ENCODE measurements at regions not wholly inside any gene's neighbourhood (a gene's known extent, or its start where the extent isn't known, plus 50 kb on each side); places are given as distances from the start of the nearest gene placed in this dataset.
"Not testable (repeated sequence)": the region's sequence is repeated elsewhere in the genome, so short reads cannot be mapped to it uniquely, and the experiment has no call there.

DNA sequence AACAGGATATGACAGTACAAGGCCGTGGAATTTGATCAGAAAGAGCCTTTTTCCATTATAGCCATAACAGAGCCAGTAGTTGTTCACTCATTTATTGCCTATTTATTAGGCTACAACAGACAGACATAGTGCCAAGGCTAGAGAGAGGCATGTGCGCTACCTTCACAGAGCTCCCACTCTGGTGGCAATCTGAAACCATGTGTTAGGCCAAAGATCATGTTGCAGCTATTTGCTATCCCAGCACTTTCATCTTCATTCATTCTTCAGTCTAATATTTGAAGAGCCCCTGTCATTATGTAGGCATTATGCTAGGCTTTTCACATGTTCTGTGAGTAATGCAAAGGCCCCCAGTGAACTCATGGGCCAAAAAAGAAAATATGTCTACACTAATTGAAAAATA lies 404.8 kb downstream of the IGSF11 start:
- DNase-seq = no peak

DNA sequence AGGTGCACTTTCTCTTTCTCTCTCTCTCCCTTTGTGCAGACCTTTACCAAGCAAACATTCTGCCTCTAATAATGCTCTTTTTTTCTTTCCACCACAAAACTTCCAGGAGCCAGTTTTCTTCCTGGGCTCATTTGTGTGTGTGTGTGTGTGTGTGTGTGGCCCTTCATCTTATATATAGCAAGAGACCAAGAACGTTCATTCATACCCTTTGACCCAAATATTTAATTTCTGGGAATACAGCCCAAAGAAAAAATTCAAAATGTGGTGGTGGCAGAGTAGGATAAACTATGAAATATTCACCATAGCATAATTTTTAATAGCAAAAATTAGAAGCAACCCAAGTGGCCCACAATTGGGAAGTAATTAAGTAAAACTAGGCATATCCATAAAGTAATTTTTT lies 398.9 kb downstream of the IGSF11 start:
- no peak for DNase-seq

DNA sequence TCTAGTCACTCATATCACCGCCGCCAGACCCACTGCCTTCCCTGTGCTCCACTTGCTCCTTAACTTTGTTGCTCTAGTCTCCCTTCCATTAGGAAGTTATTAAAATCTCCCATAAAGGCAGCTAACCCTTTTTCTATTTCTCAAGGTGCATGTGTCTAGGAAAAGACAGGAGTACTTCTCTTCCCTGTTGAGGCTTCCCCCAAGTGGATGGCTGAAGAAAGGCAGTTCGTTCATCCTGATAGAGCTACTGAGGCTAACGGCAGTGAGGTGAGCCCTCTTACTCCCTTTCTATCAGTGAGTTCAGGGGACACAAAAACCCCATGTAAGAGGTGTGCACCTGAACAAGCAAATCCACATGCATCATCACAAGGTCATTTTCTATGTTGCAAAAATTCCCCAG lies 397.8 kb downstream of the IGSF11 start:
- peak in 1 of 3 experiments; percentile 12 for DNase-seq

DNA sequence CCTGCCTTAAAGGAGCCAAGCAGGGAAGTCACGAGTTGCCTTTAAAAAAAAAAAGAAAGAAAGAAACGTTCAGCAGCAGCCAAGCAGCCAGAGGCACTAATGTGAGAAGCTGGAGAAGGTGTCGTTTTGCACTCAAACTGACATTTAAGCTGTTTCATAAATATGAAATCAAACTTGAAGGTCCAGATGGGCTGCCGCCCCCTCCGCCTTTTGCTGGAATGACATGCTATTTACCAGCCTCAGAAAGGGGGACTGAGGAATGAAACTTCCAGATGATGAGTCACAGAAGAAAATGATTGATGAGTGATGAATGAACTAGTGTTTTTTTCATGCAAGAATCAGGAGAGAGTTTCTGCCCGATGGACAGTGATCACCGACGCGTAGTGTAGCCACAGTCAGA lies 396.8 kb downstream of the IGSF11 start:
- no peak for DNase-seq

DNA sequence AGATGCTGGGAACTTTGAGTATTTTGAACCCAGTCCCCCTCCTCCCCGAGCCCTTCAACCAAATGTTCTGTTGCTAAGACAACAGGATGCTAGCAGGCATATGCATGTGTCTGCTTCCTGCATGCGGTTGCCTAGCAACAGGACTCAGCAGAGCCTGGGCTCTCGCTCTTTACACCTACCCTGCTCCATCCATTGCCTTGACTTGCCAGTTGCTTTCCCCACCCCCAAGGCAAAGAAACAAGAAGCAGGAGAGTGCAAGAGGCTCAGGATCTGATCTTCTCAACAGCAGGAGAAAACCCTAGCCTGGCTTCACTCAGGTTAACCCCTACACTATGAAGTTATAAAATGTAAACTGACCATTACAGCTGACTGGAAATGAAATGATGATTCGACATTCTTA lies 393.0 kb downstream of the IGSF11 start:
- peak; percentile 34 to 98 (median 88) for DNase-seq

DNA sequence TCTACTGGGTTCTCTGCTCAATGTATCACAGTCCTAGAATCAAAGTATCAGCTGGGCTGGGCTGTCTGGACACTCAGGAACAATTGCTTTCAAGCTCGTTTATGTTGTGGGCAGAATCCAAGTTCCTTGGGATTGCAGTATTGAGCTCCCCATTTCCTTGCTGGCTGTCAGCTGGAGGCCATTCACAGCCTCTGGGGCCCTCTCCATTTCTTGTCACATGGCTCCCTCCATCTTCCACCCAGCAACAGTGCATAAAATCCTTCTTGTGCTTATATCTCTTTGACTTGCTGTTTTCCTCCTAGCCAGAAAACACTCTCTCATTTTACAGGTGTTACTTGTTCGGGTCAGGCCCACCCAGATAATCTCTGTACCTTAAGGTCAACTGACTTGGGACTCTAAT lies 363.5 kb downstream of the IGSF11 start:
- peak in 1 of 3 experiments; percentile 38 for DNase-seq

DNA sequence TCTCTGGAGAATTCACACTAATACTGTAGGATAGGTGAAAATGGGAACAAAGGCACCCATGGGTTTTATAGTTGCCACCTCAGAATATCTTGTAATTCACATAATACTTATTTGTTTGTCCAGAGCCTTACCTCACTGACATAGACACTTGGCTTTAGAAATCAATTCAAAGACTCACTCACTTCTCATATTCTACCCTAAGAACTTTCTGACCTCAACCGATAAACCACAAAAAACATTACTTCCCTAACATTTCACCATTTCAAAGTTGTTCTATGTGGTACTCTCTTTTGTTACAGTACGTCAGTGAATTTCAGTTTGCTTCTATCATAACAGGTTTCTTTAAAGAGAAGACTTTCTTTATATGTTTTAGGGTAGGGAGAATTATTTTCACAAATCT lies 359.3 kb downstream of the IGSF11 start:
- DNase-seq = no peak

DNA sequence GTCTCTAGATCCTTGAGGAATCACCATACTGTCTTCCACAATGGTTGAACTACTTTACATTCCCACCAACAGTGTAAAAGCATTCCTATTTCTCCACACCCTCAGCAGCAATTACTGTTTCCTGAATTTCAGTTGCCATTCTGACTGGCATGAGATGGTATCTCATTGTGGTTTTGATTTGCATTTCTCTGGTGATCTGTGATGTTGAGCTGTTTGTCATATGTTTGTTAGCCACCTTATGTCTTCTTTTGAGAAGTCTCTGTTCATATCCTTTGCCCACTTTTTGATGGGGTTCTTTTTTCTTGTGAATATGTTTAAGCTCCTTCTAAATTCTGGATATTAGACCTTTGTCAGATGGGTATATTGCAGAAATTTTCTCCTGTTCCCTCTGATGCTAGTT lies 356.0 kb downstream of the IGSF11 start:
- not testable (repeated sequence) for DNase-seq

DNA sequence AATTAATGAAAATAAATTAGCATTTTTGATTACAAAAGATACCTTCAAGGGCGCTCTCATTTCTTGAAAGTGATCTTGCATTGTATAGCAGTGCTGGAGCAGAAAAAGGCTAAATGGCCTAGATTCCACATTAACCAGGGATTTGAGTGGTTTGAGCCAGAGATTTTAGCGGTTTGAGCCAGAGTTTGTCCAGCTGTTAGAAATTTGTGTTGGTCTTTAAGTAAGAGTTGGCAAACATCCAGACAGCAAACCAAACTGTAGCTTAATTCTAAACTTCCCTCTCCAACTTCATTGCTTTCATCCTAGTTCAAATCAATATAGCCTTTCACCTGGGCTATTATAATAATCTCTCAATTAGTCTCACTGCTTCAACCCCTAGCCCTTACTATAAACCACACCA lies 351.7 kb downstream of the IGSF11 start:
- no peak for DNase-seq

DNA sequence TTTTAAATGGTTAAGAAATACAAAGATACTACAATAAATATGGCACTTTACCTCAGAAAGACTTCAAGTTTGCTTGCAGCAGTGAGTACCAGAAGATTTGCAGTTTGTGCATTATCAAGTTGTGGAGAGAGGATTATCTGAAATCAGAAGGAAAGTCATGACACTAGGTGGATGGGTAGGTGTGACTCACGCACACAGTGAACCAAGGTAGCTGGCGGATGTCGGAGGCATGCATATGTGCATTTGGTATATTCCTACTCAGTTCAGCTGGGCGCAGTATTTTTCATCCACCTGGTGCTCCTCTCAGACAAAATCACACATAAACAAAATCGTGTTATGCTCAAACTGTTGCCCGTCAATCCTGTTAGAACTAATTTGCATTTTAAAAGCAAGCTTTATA lies 351.0 kb downstream of the IGSF11 start:
- no peak for DNase-seq

DNA sequence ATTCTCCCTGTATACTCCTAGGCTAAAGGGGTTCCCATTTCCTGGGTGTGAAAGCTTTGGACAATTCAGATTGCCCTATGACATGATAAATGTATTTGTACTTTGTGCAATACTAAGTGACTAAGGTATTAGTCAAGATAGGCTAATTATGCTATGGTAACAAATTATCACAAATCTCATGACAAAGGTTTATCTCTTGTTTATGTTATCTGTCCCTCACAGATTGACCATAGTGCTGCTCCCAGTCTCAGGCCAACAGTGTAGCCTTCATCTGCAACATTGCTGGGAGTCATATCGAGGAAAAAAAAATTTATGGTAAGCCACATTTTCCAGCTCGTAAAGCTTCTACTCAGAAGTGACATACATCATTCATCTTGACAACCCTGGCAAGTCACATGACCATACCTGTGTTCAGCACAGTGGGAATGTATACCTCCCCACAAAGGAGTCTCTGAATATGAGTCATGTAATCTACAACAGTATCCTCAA lies 346.2 kb downstream of the IGSF11 start:
- peak in 2 of 3 experiments; percentile 35 to 68 for DNase-seq

DNA sequence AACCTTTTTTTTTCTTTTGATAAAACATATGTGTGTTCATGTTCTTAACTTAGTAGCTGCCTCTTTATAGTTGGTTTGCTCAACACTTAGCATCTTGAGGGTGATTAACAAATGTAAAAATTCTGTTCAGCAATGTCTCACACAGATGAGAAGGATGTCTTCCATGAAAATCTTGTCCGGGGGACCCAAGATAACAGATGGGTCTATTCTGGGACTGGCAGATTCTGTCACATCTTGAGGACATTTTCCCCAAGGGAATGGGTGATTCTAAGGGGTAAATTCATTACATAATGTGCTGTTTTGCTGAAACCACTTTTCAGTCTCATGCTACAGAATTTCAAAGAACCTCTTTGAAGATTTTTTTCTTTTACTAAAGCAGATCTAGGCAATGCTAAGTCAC lies 342.2 kb downstream of the IGSF11 start:
- DNase-seq = no peak

DNA sequence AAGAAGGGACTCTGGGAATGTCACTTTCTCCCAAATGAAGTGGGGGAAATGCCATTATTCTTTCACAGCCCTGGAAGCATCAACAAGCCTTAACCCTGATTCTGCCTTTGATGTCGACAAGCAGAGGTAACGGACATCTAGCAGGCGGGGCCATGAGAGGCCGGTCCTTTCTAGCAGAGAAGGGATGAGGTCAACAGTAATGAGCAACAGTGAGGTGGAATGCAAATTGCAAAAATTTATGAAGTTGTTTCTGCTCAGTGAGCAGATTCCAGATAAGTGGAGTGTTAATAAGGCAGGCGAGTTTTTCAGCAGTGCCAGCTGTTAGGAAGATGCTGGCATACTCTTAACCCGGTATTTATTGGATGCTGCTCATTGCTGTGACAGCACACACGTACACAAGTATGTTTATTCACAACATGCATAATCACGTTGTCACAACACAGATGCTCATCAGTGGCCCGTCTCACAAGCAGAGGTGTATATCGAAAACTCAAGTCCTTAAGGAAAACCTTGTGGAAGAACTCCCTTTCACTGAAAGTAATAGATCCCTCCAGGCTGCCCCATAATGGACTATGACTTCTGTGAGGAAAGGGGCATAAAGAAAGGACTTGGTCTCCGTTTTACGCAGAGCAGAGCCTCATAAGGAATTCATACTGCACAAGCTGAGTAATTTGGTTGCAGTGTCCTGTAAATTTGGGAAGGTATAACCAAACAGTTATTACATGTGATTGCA lies 329.0 kb downstream of the IGSF11 start:
- DNase-seq = no peak

DNA sequence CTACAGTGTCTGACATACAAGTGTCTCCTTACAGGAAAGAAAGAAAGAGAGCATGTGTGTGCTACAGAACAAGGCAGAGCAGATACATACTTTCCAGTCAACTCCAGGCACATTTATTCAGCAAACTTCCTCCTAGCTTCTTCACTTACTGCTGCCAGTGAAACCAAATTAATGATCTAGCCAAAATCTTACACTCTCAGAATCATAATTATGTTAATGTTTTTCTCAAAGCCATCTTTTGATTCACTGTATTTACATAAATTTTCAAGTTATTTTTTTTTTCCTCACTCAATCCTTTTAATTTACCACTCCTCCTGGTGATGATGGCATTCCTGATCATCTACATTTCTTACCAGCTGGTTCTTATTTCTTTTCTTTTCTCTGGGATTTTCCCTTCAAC lies 326.7 kb downstream of the IGSF11 start:
- no peak for DNase-seq

DNA sequence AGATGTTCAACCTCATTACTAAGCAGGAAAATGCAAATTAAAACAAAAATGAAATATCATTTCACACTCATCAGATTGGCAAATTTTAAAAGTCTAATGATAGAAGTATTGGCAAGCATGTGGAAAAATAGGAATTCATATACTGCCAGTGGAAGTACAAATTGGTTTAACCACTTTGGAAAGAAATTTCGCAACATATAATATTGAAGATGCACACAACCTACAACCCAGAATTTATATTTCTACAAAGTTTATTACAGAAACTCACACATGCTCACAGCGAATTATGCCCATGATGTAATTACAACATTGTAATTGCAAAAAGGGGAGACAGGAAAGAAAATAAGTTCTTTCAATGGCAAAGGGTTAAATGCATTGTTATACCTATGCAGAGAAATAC lies 324.1 kb downstream of the IGSF11 start:
- DNase-seq = no peak

DNA sequence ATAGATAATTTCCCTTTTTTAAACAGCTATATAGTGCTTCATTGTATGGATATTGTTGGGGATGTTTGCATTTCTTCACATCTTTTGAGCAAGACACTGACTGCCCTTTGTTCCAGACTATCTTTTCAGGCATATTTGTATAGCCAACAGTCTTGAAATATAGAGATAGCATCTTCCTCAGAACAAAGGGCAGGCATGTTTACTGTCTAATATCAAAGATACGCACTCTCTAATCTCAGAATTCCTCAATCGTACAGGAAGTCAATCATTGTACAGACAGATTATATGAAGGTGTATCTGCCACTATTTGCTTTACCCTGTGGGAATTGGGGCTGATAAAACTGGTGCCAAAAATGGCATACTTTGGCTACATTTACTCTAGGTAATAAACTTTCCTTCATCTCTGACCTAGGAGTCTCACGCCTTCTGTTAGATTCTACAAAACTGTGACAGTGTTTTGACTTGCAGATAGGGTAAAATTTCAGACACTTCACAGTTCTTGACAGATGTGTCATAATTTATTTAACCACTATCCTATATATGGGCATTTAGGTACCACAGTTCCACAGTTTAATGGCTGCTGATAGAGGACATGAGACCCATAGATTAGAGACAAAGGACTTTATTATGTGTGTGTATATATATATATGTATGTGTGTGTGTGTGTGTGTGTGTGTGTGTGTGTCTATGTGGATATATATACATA lies 321.0 kb downstream of the IGSF11 start:
- no peak for DNase-seq

DNA sequence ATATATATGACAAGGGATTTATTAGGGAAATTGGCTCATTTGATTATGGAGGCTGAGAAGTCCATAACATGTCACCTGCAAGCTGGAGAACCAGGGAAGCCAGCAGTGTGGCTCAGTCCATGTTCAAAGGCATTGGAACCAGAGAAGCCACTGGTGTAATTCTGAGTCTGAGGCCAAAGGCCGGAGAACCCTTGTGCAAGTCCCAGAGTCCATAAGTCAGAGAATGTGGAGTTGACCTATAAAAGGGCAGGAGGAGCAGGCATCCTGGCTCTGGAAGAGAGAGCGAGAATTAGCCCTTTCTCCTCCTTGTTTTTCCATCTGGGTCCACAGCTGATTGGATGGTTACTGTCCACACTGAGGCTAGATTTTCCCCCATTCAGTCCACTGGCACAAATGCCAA lies 319.8 kb downstream of the IGSF11 start:
- DNase-seq = no peak

DNA sequence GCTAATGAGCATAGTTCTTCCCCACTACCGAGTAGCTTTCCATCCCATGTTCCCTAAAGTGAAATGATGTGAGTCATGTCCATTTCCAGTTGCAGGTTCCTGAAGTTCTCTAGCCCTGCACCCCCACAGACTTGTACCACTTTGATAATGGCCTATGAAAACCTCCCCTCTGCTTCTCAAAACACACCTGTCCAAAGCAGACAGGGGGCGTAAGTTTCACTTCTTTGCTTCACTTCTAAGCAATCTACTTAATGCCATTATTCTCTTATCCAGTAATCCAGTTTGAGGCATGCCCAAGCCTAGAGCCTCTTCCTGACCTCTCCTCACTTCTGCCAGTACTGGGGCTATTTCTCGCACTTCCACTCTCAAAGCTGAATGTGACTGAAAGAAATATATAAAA lies 305.1 kb downstream of the IGSF11 start:
- no peak for DNase-seq

DNA sequence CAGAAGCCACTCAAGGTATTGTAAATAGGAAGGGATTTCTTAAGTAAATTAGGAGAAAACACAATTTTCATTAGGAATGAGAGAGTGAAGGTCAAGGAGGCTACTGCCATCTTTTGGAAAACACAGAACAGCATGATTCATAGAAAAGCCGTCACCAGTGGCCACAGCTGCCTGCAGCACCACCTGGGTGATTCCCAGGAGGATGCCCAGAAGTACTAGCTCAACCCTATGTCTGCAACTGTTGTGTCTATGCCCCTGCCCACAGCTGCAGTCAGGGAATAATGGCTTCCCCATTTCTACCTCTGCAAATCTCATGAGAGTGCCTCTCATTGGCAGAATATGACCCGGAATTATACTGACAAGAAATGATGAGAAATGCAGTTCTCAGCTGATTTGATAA lies 300.0 kb downstream of the IGSF11 start:
- peak in 1 of 3 experiments; percentile 6 for DNase-seq

DNA sequence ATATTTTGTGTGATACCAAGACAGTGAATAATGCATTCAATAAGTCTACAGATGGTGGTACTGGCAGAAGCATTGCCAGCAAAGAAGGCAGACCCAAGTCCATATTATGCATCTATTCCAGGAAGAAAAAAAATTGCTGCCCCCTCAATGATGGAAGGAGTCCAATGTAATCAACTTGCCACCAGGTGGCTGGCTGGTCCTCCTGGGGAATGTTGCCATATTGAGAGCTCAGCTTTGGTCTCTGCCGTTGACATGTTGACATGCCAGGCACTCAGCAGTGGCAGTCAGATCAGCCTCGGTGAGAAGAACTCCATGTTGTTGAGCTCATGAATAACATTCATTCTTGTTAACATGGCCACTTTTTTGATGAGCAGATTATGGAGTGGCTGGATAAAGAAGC lies 298.5 kb downstream of the IGSF11 start:
- DNase-seq = no peak

DNA sequence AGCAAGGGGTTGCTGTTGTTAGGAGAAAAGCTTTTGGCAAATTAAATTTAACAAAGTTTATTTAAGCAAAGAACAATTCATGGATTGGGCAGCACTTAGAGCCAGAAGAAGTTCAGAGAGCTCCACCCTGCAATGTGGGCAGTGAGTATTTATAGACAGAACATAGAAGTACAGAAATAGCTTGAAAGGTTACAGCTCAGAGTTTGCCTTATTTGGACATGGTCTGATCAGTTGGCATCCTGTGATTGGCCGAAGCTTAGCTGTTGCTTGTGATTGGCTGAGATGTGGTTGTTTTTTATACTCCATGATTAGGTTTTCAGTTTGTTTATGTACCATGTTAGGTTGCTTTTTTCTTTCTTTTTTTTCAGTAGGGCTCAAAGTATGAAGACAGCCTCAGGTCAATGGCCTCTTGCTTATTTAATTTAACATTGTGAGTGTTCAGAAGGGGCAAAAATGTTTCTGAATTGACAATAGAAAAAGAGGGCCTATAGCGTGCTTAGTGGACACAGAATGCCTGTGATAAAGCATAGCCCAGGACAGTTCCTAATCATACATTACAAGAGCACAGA lies 293.8 kb downstream of the IGSF11 start:
- DNase-seq = no peak

DNA sequence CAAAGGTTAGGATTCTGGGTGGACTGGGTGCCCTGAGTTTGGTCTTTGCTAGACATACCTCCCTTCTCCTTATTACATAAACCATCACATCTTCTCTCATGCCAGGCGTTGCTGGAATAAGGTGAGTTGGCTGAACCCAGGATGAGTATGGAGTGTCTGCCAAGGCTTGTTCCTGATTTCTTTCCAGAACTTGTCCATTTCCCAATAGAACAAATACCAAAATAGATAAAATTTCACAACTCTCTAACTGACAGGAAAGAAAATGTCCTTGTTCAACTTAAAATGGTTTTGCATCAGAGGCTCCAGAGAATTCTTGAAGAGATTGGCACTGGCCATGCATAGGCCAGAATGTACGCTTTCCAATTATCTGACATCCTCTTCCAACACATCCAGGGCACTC lies 291.9 kb downstream of the IGSF11 start:
- DNase-seq = no peak

DNA sequence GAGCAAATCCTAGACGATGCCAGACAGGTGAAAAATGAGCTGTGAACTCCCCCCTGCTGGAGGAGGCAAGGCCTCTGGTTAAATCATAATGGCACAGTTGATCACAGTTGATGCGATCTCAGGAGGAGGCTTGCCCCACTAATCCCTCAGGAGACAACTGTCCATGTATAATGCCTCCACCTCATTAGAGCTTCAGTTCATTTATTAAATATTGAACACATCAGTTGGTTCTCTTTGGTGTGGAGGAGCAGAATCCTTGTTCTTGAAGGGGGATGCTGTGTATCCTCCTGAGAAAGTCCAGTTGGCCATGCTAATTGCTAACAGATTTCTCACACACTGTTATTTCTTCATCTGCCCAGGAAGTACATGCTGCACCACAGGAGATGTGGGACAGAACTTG lies 290.5 kb downstream of the IGSF11 start:
- DNase-seq = peak in 1 of 3 experiments; percentile 19
